SU-DHL-6 (cell line): ENCODE measurements at regions not wholly inside any gene's neighbourhood (a gene's known extent, or its start where the extent isn't known, plus 50 kb on each side); places are given as distances from the start of the nearest gene placed in this dataset.

Source experiments
- CTCF ChIP-seq: fragments of 200-600 bp; sonication (generic); IDR thresholded peaks from one replicate; pipeline ENCODE4 v1.5.1; 2017; ENCODE audit warnings: antibody characterized with exemption, mild to moderate bottlenecking, low read length, moderate library complexity; ENCODE audit not compliant: insufficient read depth, poor library complexity, severe bottlenecking
- EZH2phosphoT487 ChIP-seq: fragments of 200-600 bp; sonication (generic), shearing (Covaris generic); conservative IDR thresholded peaks from 2 replicates; pipeline ENCODE4 v1.6.1; 2018; ENCODE audit warnings: mild to moderate bottlenecking, antibody characterized with exemption, low read length, moderate library complexity, mixed read lengths

- no peak for TF ChIP-seq CTCF
- TF ChIP-seq EZH2phosphoT487, result no peak
Observed at GRCh38 chr5:106699796-106700195, 970.9 kb downstream of the EFNA5 start.
